ENCODE measurements at regions not wholly inside any gene's neighbourhood (a gene's known extent, or its start where the extent isn't known, plus 50 kb on each side); places are given as distances from the start of the nearest gene placed in this dataset.

GRCh38 chr20:57829336-57829735, 119.5 kb upstream of the PMEPA1 start:
- H3K9ac ChIP-seq (ENCODE audit: extremely low read depth, insufficient read length, low read length): no peak overlapping the region
- H3K4me2 ChIP-seq (ENCODE audit: insufficient read depth, insufficient read length, low read length): no peak overlapping the region
- H2BK15ac ChIP-seq (ENCODE audit: low read depth, low read length): no peak overlapping the region
- no peak overlapping the region for H3K23ac ChIP-seq (ENCODE audit: insufficient read length, low read depth, low read length)
- Mint-ChIP-seq H3K27me3 (ENCODE audit: low read depth) (no peaks in the 10 kb centered on the region), H3K36me3 (ENCODE audit: insufficient read depth in 1 of 3, low read depth in 3 of 3) (no peaks in the 10 kb centered on the region), H3K27ac (no peak overlapping the region), H3K9me3 (no peaks in the 10 kb centered on the region), H3K4me1 (no peaks in the 10 kb centered on the region), H3K4me3 (no peak overlapping the region)
- H3K14ac ChIP-seq (ENCODE audit: insufficient read depth, low read length): no peak overlapping the region
- no peak overlapping the region for H2BK12ac ChIP-seq (ENCODE audit: insufficient read length, low read depth, low read length)
- DNase-seq: no peak
- H4K91ac ChIP-seq (ENCODE audit: insufficient read length, low read depth, low read length): no peak overlapping the region
- H2BK5ac ChIP-seq (ENCODE audit: insufficient read length, low read length): no peak overlapping the region
- no peak overlapping the region for H3K4ac ChIP-seq (ENCODE audit: low read depth, low read length)
- no peak overlapping the region for H3T11ph ChIP-seq (ENCODE audit: low read length)
- no peak overlapping the region for H2AFZ ChIP-seq (ENCODE audit: low read length)
- no peaks in the 10 kb centered on the region for H3K9me3 ChIP-seq (ENCODE audit: control insufficient read depth, low read depth, low read length)
- no peak for TF ChIP-seq CTCF (conservative IDR thresholded peaks at IDR 0.05)
- H3K23me2 ChIP-seq (ENCODE audit: insufficient read length, low read depth, low read length, poor library complexity, severe bottlenecking): no peaks in the 10 kb centered on the region
- H3K18ac ChIP-seq (ENCODE audit: insufficient read length, low read depth, low read length): no peak overlapping the region
- H3K79me2 ChIP-seq (ENCODE audit: insufficient read depth, low read length): no peaks in the 10 kb centered on the region
- no peak overlapping the region for H4K8ac ChIP-seq (replicated peaks; ENCODE audit: insufficient read length, low read depth, low read length)
- no peaks in the 10 kb centered on the region for H3K4me1 ChIP-seq (ENCODE audit: insufficient read depth, low read length)
- H2AK5ac ChIP-seq (ENCODE audit: insufficient read length, low read length): no peak overlapping the region
- no peak overlapping the region for H3K56ac ChIP-seq (ENCODE audit: insufficient read length, low read depth, low read length)
- H3K79me1 ChIP-seq (ENCODE audit: insufficient read depth, low read depth, low read length, poor library complexity, severe bottlenecking): no peaks in the 10 kb centered on the region
- H4K5ac ChIP-seq (ENCODE audit: insufficient read length, low read depth, low read length): no peak overlapping the region
- H3K27ac ChIP-seq (ENCODE audit: insufficient read length, low read depth, low read length): no peak overlapping the region
- H2BK20ac ChIP-seq (ENCODE audit: low read depth, low read length, poor library complexity, severe bottlenecking): no peak overlapping the region
- WGBS (ENCODE audit: extremely low coverage, insufficient read length, low lambda C conversion rate): no CpG with 5 or more reads among the region's 6 CpGs
- no peaks in the 10 kb centered on the region for H4K20me1 ChIP-seq (ENCODE audit: control insufficient read depth, insufficient read depth, insufficient read length)
- H3K27me3 ChIP-seq (ENCODE audit: insufficient read depth, low read length): no peaks in the 10 kb centered on the region
- no peak overlapping the region for H2BK120ac ChIP-seq (ENCODE audit: low read depth, low read length, poor library complexity, severe bottlenecking)
